SK-N-SH (cell line): ENCODE measurements at regions not wholly inside any gene's neighbourhood (a gene's known extent, or its start where the extent isn't known, plus 50 kb on each side); places are given as distances from the start of the nearest gene placed in this dataset.

Source experiments
- CHD2 ChIP-seq: fragments of 150-350 bp; IDR thresholded peaks from 2 replicates; pipeline ENCODE4 v1.6.1; 2018; ENCODE audit warnings: low read length; ENCODE audit not compliant: partially characterized antibody
- FOXJ3 ChIP-seq: sonication (generic); formaldehyde crosslinking; IDR thresholded peaks from 2 replicates; pipeline ENCODE4 v1.5.1; 2020; ENCODE audit warnings: mild to moderate bottlenecking, missing genetic modification reagents
- FOXM1 ChIP-seq: IDR thresholded peaks from 2 replicates; pipeline ENCODE4 v1.4.0; 2012; ENCODE audit warnings: low read depth, mild to moderate bottlenecking
- MXI1 ChIP-seq: IDR thresholded peaks from 2 replicates; pipeline ENCODE4 v1.6.1; 2012; ENCODE audit warnings: mild to moderate bottlenecking, low read depth, low read length, improper control_type of control experiment
- NFIC ChIP-seq: IDR thresholded peaks from 2 replicates; pipeline ENCODE4 v1.4.0; 2012; ENCODE audit warnings: borderline replicate concordance
- POLR2AphosphoS5 ChIP-seq: IDR thresholded peaks from 2 replicates; pipeline ENCODE4 v1.6.1; 2012; ENCODE audit warnings: low read depth, low read length
- RAD21 ChIP-seq: IDR thresholded peaks from 2 replicates; pipeline ENCODE4 v1.6.1; 2012; ENCODE audit warnings: mild to moderate bottlenecking, low read length
- SMC3 ChIP-seq: IDR thresholded peaks from 2 replicates; pipeline ENCODE4 v1.6.1; 2012; ENCODE audit warnings: low read depth, low read length, improper control_type of control experiment
- TCF12 ChIP-seq: IDR thresholded peaks from 2 replicates; pipeline ENCODE4 v1.4.0; 2012
- TF ChIP-seq, protein P1 (sequence below): fragments of 200-600 bp; sonication (generic); IDR thresholded peaks from 2 replicates; pipeline ENCODE4 v1.6.1; 2017; ENCODE audit warnings: antibody characterized with exemption, mild to moderate bottlenecking, moderate library complexity
- TF ChIP-seq, protein P2 (sequence below): fragments of 150-350 bp; IDR thresholded peaks from 2 replicates; pipeline ENCODE4 v1.6.1; 2017; ENCODE audit warnings: antibody characterized with exemption, low read length, low read depth, borderline replicate concordance
- TF ChIP-seq, protein P3 (sequence below): IDR thresholded peaks from 2 replicates; pipeline ENCODE4 v1.6.1; 2012; ENCODE audit warnings: mild to moderate bottlenecking, low read depth, low read length, moderate library complexity

DNA sequence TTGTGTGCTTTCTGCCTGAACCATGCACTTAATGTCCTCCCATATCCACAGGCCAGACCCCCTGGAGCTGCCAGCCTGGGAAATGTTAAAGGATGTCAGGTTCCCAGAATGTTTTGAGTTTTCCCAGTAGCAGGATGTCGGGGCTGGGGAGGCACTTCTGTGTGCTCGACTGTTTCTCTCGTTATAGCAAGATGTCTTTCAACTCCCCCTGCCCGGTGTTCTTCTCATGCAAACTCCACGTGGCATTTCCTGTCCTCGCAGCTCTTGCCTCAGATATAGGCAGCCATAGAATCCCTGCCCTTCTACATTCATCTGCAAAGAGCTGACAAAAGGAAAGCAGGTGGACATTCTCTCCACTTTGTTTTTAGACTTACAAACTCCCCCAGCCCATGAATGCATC is 457.2 kb upstream of the CDH11 start:
- no peak for TF ChIP-seq POLR2AphosphoS5
- TF ChIP-seq, protein P1, sequence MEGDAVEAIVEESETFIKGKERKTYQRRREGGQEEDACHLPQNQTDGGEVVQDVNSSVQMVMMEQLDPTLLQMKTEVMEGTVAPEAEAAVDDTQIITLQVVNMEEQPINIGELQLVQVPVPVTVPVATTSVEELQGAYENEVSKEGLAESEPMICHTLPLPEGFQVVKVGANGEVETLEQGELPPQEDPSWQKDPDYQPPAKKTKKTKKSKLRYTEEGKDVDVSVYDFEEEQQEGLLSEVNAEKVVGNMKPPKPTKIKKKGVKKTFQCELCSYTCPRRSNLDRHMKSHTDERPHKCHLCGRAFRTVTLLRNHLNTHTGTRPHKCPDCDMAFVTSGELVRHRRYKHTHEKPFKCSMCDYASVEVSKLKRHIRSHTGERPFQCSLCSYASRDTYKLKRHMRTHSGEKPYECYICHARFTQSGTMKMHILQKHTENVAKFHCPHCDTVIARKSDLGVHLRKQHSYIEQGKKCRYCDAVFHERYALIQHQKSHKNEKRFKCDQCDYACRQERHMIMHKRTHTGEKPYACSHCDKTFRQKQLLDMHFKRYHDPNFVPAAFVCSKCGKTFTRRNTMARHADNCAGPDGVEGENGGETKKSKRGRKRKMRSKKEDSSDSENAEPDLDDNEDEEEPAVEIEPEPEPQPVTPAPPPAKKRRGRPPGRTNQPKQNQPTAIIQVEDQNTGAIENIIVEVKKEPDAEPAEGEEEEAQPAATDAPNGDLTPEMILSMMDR, result no peak
- no peak for TF ChIP-seq MXI1
- TF ChIP-seq RAD21, result no peak
- TF ChIP-seq SMC3, result no peak
- no peak for TF ChIP-seq TCF12
- TF ChIP-seq FOXJ3 (CRISPR knock-in tag), result no peak
- no peak for TF ChIP-seq FOXM1
- no peak for TF ChIP-seq CHD2
- TF ChIP-seq, protein P2, sequence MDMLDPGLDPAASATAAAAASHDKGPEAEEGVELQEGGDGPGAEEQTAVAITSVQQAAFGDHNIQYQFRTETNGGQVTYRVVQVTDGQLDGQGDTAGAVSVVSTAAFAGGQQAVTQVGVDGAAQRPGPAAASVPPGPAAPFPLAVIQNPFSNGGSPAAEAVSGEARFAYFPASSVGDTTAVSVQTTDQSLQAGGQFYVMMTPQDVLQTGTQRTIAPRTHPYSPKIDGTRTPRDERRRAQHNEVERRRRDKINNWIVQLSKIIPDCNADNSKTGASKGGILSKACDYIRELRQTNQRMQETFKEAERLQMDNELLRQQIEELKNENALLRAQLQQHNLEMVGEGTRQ, result no peak
- TF ChIP-seq, protein P3, sequence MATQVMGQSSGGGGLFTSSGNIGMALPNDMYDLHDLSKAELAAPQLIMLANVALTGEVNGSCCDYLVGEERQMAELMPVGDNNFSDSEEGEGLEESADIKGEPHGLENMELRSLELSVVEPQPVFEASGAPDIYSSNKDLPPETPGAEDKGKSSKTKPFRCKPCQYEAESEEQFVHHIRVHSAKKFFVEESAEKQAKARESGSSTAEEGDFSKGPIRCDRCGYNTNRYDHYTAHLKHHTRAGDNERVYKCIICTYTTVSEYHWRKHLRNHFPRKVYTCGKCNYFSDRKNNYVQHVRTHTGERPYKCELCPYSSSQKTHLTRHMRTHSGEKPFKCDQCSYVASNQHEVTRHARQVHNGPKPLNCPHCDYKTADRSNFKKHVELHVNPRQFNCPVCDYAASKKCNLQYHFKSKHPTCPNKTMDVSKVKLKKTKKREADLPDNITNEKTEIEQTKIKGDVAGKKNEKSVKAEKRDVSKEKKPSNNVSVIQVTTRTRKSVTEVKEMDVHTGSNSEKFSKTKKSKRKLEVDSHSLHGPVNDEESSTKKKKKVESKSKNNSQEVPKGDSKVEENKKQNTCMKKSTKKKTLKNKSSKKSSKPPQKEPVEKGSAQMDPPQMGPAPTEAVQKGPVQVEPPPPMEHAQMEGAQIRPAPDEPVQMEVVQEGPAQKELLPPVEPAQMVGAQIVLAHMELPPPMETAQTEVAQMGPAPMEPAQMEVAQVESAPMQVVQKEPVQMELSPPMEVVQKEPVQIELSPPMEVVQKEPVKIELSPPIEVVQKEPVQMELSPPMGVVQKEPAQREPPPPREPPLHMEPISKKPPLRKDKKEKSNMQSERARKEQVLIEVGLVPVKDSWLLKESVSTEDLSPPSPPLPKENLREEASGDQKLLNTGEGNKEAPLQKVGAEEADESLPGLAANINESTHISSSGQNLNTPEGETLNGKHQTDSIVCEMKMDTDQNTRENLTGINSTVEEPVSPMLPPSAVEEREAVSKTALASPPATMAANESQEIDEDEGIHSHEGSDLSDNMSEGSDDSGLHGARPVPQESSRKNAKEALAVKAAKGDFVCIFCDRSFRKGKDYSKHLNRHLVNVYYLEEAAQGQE, result no peak
- no peak for TF ChIP-seq NFIC
